Cardiac fibroblast (primary cell): ENCODE measurements at regions not wholly inside any gene's neighbourhood (a gene's known extent, or its start where the extent isn't known, plus 50 kb on each side); places are given as distances from the start of the nearest gene placed in this dataset.

Source experiments
- DNase-seq, 2 donors: peaks; one replicate each; pipeline versions ENCODE4 v3.0.0 to v3.0.0-alpha.2; 2010; ENCODE audit warnings: low read depth in 2 of 2
- H3K4me3 ChIP-seq, 2 donors: replicated peaks in 1 of 2; 1 replicate in 1 of 2; 2 replicates in 1 of 2; pipeline ENCODE4 v1.5.1; 2011; ENCODE audit warnings: low read depth in 2 of 2, low read length in 2 of 2, mild to moderate bottlenecking in 2 of 2, moderate library complexity in 1 of 2
- TF ChIP-seq, protein P1 (sequence below): IDR thresholded peaks from one replicate; pipeline ENCODE4 v1.5.1; 2011; ENCODE audit warnings: low read depth, mild to moderate bottlenecking, low read length, inconsistent platforms

GRCh38 chr14:57089901-57090300, 178.8 kb downstream of the EXOC5 start:
- TF ChIP-seq, protein P1, sequence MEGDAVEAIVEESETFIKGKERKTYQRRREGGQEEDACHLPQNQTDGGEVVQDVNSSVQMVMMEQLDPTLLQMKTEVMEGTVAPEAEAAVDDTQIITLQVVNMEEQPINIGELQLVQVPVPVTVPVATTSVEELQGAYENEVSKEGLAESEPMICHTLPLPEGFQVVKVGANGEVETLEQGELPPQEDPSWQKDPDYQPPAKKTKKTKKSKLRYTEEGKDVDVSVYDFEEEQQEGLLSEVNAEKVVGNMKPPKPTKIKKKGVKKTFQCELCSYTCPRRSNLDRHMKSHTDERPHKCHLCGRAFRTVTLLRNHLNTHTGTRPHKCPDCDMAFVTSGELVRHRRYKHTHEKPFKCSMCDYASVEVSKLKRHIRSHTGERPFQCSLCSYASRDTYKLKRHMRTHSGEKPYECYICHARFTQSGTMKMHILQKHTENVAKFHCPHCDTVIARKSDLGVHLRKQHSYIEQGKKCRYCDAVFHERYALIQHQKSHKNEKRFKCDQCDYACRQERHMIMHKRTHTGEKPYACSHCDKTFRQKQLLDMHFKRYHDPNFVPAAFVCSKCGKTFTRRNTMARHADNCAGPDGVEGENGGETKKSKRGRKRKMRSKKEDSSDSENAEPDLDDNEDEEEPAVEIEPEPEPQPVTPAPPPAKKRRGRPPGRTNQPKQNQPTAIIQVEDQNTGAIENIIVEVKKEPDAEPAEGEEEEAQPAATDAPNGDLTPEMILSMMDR, result no peak
- no peak for DNase-seq
- H3K4me3 ChIP-seq, result no peak overlapping the region

DNA sequence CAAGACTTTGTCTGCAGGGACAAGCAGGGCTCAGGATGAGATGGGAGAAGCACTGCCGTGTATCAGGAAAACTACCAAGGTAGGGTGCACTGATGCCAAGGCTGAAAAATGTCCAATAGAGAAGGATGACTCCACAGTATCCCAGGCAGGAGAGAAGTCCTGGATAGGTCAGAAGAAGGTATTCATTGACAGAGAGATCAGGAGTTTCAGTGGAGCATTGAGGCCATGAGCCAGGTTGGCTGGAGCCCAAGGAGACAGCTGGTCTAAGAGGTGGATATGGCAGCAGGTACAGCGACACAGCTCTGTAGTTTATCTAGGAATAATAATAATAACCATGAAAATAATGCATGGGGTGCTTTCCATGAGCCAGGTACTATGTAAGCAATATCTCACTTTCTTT, 180.9 kb downstream of the EXOC5 start:
- H3K4me3 ChIP-seq, result no peak overlapping the region
- TF ChIP-seq, protein P1, result no peak
- no peak for DNase-seq

- H3K4me3 ChIP-seq, result no peak overlapping the region
- TF ChIP-seq, protein P1, result no peak
- no peak for DNase-seq
Measured at GRCh38 chr14:57086271-57087162, 182.2 kb downstream of the EXOC5 start.

DNA sequence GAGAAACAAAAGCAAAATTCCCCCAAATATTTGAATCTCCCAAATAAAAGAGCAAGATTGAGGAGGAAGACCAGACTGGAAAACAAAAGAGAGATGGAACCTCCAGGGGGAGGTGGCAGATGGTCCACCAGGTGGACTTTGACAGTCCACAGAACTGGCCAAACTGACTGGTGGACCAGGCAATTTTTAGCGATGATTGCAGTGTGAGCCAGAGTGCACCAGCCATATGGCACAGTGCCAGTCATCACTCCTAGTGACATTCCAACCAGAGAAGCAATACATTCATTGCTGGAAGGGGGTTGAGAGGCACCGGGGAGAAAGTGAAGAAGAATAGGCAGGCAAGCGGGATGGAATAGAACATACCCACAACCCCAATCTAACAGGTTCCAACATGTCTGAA, 182.9 kb downstream of the EXOC5 start:
- no peak for DNase-seq
- no peak overlapping the region for H3K4me3 ChIP-seq
- TF ChIP-seq, protein P1, result no peak

DNA sequence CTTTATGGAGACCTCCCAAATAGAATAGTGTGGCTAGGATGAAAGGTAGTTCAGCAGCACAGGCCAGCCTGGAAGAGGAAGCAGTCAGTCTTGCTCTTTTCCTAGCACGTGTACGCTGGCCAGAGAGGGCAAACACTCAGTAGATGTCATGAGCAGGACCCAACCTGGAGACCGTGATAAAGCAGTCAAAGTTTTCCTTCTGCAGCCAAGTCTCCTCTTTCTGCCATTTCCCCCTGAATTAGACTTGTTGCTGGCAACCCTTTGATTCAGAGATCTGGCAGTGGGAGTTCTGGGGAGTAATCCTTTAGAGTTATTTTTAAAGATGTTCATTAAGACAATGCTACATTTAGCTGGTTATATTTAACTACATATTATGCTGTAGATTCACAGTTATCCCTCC, 183.7 kb downstream of the EXOC5 start:
- H3K4me3 ChIP-seq, result no peak overlapping the region
- DNase-seq, result no peak
- TF ChIP-seq, protein P1, result no peak

GRCh38 chr14:57080691-57081090, 188.0 kb downstream of the EXOC5 start:
- DNase-seq, result no peak
- TF ChIP-seq, protein P1, result no peak
- H3K4me3 ChIP-seq, result no peak overlapping the region
